Fibroblast of skin of abdomen (primary cell): ENCODE measurements at regions not wholly inside any gene's neighbourhood (a gene's known extent, or its start where the extent isn't known, plus 50 kb on each side); places are given as distances from the start of the nearest gene placed in this dataset.

Source experiments
- DNase-seq: peaks from one replicate; pipeline ENCODE4 v3.0.0-alpha.2; 2013

DNA sequence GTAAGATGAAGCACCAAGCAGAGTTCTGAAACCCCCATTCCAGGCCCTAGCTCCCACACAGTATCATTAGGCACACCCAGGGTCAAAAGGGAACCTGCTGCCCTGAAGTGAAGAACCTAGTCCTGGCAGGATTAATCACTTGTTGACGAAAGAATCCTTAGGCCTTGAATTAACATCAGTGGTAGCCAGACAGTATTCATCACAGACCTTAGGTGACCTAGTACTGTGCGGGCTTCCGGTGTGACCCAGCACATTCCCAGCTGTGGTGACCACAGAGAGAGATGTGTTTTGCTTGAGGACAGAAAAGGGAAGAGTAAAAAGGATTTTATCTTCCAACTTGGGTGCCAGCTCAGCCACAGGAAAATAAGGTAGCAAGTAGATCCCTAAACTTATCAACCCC is 1071.4 kb upstream of the FAM98A start:
- no peak for DNase-seq

DNA sequence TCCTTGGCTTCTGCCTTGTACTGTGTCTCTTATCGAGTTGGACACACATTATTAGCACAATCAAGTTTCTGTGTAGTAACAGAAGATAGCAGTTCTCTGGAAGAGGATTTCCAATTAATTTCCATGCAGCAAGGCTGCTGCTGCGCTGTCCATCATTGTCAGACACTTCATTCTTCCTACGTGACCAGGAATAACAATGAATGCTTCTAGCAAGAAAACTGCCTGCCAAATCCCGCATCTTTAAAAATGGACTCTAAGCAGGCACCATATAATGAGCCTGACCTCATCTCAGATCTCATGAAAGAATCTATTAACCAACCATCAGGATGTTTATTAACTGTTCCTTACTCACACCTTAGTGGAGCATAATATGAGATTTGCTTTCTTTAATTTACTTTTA is 1067.7 kb upstream of the FAM98A start:
- DNase-seq = no peak

DNA sequence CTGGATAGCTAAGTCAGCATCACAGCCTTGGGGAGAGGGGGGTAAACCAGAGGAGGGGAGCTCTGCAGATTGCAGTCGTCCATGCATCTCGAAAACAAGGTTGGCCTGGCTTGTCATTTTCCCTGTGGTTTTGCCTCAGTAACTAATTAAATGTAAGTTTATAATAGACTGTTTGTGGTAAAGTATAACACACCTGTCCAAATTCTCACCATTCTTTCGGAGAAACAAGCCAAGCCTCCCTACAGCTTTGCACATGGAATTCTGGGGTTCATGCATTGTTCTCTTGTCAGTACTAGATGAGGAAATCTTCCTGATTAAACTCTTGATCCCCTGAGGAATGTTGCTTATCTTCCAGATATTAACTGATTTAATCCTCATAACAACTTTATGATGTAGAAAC is 1065.2 kb upstream of the FAM98A start:
- no peak for DNase-seq

DNA sequence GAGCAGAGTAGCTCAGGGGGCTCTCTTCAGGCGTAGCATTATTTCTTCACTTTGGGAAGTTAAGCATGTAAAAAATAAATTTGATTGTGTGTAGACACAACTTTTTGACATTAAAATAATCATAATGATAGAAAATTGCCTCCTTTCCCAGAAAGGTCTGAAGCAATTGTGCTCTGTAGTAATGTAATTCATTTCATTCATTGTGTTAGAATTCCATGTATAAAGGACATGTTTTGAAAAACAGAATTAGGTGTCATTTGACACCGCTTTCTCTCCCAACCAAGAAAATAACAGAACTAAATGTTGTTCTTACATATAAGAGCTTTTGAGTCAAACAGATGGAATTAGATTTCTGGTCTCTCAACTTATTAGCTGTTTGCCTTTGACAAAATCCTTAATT is 1064.2 kb upstream of the FAM98A start:
- no peak for DNase-seq

DNA sequence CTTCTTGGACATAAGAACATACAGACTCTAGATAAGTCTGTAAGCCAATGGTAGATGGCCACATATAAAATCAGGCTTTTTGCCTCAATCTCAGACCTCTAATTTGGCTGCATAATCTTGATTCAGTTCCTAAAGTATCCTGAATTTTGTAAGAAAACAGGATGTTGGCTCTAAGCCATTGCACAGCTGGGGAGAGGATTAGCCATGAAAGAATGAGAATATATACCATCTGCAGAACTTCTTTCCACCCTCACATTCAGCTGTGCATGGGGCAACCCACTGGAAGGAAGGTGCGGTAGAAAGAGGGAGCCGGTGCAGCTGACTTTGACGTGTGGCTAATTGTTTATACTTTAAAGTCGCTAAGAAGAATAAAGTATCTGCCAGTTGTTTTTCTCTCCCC is 1061.6 kb upstream of the FAM98A start:
- no peak for DNase-seq

DNA sequence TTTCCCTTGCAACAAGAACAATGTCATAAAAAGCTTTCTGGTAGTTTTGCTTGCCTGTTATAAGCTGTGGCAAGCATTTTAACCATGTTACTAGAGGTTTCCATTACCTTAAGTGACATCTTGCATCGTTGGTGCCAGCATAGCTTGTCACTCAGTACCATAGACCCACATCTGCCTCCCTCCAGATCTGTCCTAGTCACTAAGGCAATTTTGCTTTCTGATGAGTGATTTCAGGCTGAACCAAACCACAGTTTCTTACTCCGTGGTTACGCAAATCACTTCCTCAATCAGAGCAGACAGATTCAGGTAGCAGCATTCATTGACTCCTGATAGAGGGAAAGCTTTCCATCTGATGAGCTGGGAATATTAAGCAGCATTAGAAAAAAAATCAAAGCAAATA is 1057.5 kb upstream of the FAM98A start:
- no peak for DNase-seq

DNA sequence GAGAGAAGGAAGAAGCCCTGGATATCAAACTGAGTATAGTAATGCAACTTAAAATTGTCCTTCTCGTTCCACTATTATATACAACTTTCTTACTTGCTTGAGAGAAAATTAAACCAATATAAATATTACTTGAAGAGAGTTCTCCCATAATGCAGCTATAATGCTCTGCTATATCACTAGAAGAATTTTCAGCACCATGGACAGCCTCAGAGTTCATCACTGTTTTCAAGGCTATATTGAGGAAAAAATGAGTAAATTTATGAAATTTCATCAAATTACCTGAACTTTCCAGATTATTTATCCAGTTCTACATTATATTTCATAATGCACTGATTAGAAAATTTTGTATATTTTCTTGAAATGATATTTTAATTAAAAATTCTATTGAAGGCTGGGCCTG is 1053.5 kb upstream of the FAM98A start:
- DNase-seq = no peak

DNA sequence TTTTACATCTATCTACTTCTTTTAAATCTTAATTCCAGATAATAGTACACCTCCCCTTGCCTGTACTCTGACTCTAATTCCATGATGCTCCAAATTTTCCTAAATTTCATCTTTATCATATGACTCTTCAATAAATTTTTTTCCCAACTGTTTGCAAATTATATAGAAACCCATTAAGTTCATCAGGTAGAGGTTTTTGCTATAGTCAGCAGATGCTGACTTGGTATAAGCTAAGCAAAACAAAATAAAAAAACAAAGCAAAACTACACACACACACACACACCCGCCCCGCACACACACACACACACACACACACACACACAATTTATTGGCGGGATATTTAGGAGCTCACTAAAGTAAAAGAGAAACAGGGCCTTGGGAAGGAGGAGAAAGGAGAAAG is 1047.8 kb upstream of the FAM98A start:
- no peak for DNase-seq

DNA sequence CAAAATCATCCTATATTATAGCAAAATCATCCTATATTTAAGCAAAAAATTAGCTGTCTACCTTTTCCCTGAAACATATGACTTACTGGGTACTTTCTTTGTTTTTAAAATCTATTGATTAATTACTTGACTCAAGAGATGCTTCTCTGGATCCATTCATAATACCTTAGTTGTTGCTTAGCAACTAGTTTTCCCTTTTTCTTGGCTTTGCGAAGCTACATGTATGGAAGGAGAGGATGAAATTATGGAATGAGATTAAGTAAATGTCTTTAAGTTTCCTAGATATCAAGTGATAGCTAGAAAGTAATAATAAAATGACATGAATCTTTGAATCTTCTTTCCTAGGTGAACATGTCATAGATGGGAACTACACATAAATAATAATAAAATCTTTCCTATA is 1033.2 kb upstream of the FAM98A start:
- no peak for DNase-seq

DNA sequence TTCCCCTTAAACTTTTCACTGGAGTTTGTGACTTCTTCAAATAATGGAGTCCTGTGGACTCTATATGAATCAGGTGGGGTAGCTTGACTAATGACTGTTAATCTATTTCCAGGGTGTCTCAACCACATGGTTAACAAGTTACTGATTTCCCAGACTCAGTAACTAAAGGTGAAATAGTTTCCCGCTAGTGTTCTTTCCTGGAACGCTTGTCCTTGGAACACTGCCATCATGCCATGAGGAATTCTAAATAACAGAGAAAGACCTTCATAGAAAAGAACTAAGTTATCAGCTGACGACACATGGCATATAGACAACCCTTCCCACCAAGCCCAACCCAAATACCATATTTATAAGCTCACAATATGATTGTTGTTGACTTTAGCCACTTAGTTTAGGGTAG is 1027.9 kb upstream of the FAM98A start:
- DNase-seq = no peak

DNA sequence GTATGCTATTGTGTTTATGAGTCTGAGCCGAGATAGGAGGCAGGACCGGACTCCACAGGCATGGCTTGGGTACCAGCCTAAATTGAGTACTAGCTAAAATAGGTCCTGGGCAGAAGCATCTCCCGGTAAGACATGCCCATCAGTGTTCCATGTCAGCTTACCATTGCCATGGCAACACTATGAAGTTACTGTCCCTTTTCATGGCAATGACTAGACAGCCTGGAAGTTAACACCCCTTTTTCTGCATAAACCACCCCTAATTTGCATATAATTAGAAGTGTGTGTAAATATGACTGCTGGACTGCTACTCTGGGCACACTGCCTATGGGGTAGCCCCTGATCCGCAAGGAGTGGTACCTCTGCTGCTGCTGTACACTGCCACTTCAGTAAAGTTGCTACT is 1005.1 kb upstream of the FAM98A start:
- DNase-seq = no peak

DNA sequence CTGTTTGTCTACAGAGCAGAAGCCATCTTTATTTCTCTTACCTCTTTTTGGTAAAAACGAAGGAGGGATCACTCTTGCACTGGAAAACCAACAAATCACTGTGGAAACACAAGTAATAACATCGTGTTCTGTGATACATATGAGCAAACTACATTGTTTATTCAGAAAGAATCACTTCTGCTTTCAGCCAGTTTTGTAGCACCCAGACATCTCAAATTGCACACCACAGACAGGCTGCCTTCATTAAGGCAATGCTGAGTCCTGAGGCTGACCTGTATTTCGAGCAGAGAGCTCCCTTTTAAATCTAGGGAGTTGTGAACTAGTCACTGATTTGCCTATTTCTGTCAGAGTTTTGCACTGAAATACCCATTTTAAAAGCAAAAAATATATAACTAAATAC is 1003.2 kb upstream of the FAM98A start:
- DNase-seq = no peak

DNA sequence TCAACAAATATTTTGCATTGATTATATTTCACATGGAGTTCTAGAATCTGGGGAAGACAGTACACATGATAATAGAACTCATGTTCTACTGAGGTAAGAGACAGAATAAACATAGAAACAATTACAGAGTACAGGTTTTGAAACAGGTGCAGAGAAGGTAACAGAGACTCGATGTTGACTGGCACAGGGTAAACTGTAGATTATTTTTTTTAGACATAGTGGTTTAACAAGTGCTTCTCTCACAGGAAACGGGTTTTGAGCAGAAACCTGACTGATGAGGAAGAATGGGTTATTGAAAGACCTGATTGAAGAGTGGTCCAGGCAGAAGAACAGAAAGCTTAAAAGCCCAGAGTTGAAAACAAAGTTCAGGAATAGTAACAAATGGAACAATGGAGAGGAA is 1002.5 kb upstream of the FAM98A start:
- no peak for DNase-seq

DNA sequence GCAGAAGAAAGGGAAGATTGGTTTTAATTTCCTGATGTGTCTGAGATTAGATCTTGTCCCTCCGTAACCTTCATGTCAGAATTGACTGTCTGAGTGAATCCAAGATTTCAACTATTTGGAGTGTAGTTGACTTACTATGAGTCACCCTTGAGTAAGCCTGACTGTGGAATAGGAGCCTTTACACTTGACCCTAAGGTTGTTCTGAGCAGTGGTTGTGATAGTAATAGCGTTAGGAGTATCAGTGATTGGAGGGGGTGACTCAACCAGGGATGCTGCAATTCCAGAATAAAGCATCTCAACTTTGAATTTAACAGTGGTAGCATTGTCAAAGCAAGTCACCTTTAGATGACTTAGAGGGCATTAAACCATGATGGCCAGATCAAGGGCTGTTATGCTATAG is 979.5 kb upstream of the FAM98A start:
- DNase-seq = no peak

DNA sequence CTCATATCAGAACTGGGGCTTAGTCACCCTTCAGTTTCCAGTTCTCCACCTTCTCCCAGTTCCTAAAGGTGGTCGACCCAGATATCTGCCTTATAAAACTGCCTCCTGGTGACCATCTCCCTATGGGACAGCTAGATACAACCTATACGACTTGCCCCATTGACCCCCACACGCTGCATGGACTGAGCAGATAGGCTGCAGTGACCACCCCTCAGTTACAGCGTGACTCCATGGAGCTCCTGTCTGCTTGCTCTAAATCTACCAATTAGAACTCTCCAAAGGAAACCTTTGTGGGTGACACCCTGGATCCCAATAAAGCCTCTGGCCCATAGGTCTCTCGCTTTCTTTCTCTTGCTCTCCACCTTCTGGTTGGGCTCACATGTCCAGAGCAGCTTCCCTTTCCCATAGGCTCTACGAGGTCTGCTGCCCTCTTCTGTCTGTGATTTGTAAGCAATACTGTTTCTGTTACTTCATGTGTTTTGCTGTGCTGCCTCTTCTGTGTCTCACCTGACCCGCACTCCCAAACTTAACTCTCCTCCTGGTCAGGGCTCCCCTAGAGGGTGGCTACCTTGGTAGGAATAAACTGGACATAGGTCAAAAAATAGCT is 971.3 kb upstream of the FAM98A start:
- DNase-seq = no peak

DNA sequence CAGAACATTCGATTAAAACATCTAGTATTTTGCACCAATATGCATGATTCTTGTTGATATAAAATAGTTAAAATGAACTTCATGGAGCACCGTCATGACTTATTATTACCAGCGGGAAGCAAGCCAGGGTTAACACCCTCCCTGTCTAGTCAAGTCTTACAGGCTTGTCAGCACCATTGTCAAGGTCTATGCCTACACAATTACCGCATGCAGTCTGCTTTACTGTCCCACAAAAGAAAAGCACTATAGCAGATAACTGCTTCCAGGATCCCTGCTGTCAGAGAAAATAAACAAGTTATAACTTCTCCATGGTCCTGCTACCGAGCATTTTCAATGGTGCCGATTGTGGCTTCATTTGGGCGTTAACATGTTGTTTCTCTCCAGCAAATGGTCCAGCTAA is 968.0 kb upstream of the FAM98A start:
- no peak for DNase-seq

DNA sequence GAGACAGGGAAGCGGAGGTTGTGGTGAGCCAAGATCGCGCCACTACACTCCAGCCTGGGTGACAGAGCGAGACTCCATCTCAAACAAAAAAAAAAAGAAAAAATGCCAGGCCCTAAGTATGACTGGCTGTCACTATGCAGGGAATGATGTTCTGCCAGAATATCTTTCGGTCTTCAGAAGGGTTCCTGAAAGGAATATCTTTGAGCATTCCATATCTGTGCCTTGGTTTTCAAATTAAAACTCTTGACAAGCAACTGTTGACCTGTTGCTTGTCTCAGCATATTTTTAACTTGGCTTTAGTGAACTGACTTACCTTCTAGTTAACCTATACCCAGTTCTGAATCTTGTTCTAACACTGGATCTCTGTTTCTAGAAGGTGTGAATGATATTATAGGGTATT is 953.2 kb upstream of the FAM98A start:
- no peak for DNase-seq

DNA sequence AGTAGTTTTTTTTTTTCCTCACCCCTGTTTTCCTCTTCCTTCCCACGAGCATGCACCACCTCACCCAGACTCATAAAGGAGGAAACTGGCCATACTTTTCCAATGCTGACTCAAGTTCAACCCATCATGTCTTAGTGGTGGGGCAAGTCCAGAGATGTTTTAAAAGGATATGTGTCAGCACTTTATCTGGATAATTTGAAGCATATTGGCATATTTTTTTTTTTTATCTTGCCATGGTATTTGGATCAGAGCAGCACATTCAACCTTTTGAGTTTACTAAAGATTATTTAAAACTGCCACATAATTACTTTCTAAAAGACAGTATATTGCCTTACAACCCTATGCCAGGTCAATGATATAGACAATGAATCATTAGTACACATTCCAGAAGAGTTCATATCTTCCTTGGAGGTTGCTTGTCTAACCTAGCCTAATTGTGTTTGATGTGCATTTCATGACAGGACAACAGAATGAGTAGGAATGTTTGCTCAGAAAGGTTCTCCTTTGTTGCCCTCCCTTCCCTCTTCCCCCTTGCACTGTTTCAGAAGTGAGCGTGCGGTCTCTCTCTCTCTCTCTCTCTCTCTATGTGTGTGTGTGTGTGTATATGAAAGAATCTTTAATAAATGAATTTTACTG is 950.7 kb upstream of the FAM98A start:
- no peak for DNase-seq

DNA sequence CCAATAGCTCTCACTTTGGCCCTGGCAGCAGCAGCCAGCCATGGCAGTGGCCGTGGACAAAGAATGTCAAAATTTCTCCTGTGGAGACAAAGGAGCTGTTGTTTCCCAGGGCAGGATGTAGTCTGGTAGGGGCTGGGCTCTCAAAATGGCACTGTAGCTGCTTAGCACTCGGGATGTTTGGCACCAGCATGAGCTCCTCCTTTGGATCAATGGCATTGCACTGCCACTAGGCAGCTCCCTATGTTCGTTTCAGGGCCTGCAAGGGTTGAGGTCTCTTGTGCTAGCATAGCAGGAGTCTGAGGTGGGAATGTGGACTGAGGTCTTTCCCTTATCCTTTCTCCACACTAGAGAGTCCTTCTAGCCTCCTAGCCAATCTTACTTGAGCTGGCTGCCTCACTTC is 948.8 kb upstream of the FAM98A start:
- no peak for DNase-seq

DNA sequence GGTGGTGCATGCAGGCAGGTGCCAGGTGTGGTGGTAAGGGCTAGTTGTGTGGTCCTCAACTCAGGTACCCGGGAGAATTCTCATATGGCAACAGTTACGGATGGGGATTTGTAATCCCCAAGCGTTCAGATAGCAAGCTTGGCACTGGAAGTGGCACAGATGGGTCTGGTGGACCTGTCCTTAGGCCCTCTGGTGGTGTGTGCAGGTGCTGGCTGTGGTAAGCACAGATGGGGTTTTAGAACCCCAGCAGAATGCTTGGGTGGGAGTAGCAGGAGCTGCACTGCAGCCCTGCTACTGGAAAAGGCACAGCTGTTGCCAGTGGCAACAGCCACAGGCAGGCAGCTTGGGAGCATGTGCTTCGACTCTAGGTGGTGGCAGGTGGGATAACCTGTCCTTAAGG is 948.2 kb upstream of the FAM98A start:
- DNase-seq = no peak

DNA sequence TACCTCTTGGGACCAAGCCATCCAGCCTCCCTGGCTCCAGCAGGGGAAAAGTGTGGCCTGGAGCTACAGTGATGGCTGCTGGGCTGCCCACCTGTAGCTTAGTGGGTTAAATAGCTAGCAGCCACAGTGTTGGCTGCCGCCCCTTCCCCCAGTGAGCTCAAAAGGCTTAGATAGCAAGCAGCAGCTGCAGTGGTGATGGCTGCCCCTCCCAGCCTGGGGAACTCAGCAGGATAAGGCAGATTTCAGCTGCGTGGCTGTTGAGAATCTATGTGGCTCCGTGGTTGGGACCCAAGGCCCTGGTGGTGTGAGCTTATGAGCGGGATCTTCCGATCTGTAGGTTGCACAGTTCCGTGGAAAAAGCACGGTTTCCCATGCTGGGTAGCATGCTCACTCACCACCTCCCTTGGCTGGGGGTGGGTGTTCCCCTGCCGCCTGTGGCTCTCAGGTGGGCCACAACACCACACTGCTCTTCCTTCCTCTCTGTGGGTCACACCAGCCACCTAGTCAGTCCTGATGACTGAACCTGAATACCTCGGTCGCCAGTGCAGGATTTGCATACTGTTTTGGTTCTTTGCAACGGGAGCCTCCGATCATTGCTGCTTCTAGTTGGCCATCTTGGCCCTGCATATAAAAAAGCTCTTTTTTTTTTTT is 946.5 kb upstream of the FAM98A start:
- DNase-seq = no peak

DNA sequence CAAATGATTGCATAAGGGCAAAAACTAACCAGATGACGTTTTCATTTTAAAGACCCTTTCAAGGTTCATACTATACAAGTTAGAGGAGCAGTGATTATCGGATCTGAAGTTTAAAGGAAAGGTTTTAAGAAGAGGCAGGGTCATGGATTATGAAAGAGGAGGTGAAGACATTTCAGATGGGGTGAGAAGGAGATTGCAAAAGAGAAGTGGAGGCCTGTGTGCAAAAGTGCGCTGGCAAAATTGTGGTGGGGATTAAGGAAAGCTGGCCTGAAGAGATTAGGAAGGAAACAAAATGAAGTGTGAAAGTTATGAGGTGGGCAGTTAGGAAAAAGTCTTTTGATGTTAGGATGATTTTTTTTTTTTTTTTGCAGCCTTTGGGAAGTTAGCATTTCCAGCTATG is 935.7 kb upstream of the FAM98A start:
- DNase-seq = no peak

DNA sequence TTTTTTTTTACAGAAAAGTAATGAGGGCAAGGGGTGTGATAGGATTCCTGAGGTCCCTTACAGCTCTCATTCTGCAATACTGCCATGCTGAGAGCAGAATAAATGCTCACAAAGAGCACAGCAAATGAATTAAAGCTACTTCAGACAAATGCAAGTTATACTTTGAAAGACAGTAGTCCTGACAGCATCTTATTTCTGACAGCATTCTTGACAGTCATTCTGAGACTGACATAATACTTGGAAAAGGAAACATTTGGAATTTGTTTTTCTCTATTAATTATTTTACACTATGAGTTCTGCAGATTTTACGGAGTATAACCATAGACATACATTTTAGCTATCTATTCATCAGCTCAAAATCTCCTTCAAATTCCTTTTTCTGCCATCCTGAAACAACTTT is 935.2 kb upstream of the FAM98A start:
- no peak for DNase-seq

DNA sequence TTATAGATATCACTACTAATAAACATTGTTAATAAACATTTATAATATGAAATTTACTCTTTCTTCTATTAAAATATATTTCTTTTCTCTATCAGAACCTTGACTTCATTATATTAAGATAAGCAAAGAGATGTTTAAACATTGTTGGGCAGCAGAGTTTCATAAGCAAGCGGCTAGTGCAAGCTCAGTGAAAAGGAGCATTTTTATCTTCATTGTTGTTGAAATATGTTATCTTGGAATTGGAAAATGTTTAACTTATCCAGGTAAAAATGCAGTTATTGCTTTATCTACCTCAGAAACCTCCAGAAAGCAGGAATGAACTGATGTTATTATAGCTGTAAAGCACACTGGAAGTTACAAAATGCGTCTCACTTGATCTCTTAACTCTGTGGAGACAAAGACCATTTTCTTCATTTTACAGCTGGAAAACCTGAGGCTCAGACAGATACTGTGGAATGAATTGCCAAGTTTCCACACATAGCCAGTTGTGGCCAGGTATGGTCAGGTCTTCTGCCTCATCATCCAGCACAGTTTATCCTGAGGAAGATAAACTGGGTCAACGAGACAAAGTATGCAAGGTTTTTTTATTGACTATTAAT is 934.6 kb upstream of the FAM98A start:
- no peak for DNase-seq
